ENCODE measurements at regions not wholly inside any gene's neighbourhood (a gene's known extent, or its start where the extent isn't known, plus 50 kb on each side); places are given as distances from the start of the nearest gene placed in this dataset.

DNA sequence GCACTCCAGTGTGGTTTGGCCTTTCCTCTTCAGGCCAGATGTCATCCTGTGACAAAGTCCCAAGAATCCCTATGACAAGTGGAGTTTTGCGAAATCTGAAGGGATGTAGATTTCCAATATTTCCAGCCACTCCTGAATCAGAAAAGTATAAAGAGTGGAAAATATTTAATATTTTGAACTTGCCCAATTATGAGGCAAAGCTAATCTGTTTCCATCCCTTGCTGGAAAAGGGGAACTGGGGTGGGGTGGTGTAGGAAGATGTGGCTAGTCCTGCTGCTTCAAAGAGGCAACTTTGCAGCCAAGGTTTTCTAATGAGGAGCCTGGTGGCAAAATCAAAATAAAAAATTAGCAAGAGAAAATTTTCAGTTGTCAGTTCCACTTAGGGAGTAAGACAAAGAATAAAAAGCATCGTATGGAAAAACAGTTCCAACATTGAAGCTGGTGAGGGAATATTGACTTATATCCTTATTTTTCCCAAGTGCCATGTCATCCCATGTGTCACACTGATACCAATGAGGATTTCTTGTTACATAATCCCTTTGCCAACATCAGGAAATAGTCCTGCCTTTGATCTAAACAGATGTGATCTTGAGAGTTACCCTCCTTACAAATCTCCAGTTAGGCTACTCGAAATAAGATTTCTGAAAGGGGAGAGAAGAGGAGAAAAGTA lies 480.0 kb upstream of the JARID2 start:
- TF ChIP-seq, protein P1, sequence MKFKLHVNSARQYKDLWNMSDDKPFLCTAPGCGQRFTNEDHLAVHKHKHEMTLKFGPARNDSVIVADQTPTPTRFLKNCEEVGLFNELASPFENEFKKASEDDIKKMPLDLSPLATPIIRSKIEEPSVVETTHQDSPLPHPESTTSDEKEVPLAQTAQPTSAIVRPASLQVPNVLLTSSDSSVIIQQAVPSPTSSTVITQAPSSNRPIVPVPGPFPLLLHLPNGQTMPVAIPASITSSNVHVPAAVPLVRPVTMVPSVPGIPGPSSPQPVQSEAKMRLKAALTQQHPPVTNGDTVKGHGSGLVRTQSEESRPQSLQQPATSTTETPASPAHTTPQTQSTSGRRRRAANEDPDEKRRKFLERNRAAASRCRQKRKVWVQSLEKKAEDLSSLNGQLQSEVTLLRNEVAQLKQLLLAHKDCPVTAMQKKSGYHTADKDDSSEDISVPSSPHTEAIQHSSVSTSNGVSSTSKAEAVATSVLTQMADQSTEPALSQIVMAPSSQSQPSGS (CRISPR knock-in tag; IDR thresholded peaks at IDR 0.05; ENCODE audit: borderline replicate concordance, low read depth) = no peak
- TF ChIP-seq NR2C2 (CRISPR knock-in tag; IDR thresholded peaks at IDR 0.05) (no peak), ETV6 (CRISPR knock-in tag; IDR thresholded peaks at IDR 0.05) (no peak), IRF2 (CRISPR knock-in tag; IDR thresholded peaks at IDR 0.05; ENCODE audit: borderline replicate concordance, low read depth) (no peak), ELF4 (CRISPR knock-in tag; IDR thresholded peaks at IDR 0.05; ENCODE audit: low read depth) (no peak), ZNF671 (CRISPR knock-in tag; IDR thresholded peaks at IDR 0.05) (no peak), CREM (CRISPR knock-in tag; IDR thresholded peaks at IDR 0.05) (no peak), AFF4 (CRISPR knock-in tag; IDR thresholded peaks at IDR 0.05; ENCODE audit: borderline replicate concordance) (no peak), AR (CRISPR knock-in tag; IDR thresholded peaks at IDR 0.05) (no peak), ZNF317 (CRISPR knock-in tag; IDR thresholded peaks at IDR 0.05; ENCODE audit: borderline replicate concordance, low read depth) (no peak), CBFB (CRISPR knock-in tag; IDR thresholded peaks at IDR 0.05; ENCODE audit: low read depth) (no peak)
- TF ChIP-seq, protein P2, sequence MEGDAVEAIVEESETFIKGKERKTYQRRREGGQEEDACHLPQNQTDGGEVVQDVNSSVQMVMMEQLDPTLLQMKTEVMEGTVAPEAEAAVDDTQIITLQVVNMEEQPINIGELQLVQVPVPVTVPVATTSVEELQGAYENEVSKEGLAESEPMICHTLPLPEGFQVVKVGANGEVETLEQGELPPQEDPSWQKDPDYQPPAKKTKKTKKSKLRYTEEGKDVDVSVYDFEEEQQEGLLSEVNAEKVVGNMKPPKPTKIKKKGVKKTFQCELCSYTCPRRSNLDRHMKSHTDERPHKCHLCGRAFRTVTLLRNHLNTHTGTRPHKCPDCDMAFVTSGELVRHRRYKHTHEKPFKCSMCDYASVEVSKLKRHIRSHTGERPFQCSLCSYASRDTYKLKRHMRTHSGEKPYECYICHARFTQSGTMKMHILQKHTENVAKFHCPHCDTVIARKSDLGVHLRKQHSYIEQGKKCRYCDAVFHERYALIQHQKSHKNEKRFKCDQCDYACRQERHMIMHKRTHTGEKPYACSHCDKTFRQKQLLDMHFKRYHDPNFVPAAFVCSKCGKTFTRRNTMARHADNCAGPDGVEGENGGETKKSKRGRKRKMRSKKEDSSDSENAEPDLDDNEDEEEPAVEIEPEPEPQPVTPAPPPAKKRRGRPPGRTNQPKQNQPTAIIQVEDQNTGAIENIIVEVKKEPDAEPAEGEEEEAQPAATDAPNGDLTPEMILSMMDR (IDR thresholded peaks at IDR 0.05) = no peak
- TF ChIP-seq, protein P3, sequence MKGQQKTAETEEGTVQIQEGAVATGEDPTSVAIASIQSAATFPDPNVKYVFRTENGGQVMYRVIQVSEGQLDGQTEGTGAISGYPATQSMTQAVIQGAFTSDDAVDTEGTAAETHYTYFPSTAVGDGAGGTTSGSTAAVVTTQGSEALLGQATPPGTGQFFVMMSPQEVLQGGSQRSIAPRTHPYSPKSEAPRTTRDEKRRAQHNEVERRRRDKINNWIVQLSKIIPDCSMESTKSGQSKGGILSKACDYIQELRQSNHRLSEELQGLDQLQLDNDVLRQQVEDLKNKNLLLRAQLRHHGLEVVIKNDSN (CRISPR knock-in tag; IDR thresholded peaks at IDR 0.05) = no peak
